ENCODE measurements at regions not wholly inside any gene's neighbourhood (a gene's known extent, or its start where the extent isn't known, plus 50 kb on each side); places are given as distances from the start of the nearest gene placed in this dataset.

DNA sequence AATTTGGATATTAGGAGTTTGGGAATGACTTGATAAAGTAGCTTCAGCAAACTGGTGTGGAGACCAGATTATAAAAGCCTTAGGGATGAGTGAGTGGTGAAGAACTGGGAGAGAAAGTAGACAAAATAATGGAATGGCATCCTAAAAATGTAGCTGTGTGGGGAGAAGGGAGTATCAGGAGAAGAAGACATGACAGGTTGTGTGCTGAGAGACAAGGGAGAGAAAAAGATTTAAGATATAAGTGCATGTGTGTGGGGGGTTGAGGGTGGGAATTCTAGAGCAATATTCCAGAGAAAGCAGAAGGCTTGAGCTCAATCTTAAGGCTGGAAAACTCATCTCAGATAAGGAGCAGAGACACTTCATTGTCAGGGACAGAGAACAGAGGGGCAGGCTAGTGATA lies 159.5 kb downstream of the HNMT start:
- Histone ChIP-seq H3K4me2 (replicated peaks; ENCODE audit: extremely low read depth, low read length, poor library complexity, severe bottlenecking) (no peak overlapping the region), H3K4me1 (ENCODE audit: control insufficient read depth in 1 of 2, insufficient read depth in 2 of 2, low read length in 2 of 2) (no peaks in the 10 kb centered on the region), H3K36me3 (replicated peaks in 1 of 2; ENCODE audit: control insufficient read depth in 1 of 2, insufficient read depth in 2 of 2, low read length in 2 of 2) (no peaks in the 10 kb centered on the region), H3K27me3 (ENCODE audit: control insufficient read depth in 2 of 2, insufficient read depth in 2 of 2, low read length in 2 of 2) (no peaks in the 10 kb centered on the region), H3K4me3 (replicated peaks in 1 of 3; ENCODE audit: low read depth in 2 of 3, low read length in 3 of 3) (no peak overlapping the region), H3K27ac (ENCODE audit: low read depth in 1 of 2, low read length in 2 of 2) (no peak overlapping the region), H4K20me1 (ENCODE audit: insufficient read depth, low read length) (no peaks in the 10 kb centered on the region), H3K9me3 (replicated peaks in 1 of 2; ENCODE audit: control insufficient read depth in 1 of 2, insufficient read depth in 1 of 2, low read length in 2 of 2) (no peaks in the 10 kb centered on the region), H3K79me2 (ENCODE audit: insufficient read depth, low read length) (no peaks in the 10 kb centered on the region), H3K9ac (ENCODE audit: insufficient read depth, low read length, poor library complexity, severe bottlenecking) (no peak overlapping the region), H2AFZ (ENCODE audit: insufficient read depth, low read depth, low read length, poor library complexity, severe bottlenecking) (no peak overlapping the region)
- Mint-ChIP-seq H3K9me3 (peaks cover 0 to 1% (median 0%) of the 10 kb centered on the region in 7 donors), H3K4me1 (no peaks in the 10 kb centered on the region), H3K27me3 (ENCODE audit: low read depth in 3 of 3) (no peaks in the 10 kb centered on the region), H3K36me3 (no peaks in the 10 kb centered on the region), H3K4me3 (no peak overlapping the region), H3K27ac (no peak overlapping the region)
- intact Hi-C loops (cut with micrococcal nuclease), result no loop called here
- no peak for DNase-seq
- TF ChIP-seq, protein P1, sequence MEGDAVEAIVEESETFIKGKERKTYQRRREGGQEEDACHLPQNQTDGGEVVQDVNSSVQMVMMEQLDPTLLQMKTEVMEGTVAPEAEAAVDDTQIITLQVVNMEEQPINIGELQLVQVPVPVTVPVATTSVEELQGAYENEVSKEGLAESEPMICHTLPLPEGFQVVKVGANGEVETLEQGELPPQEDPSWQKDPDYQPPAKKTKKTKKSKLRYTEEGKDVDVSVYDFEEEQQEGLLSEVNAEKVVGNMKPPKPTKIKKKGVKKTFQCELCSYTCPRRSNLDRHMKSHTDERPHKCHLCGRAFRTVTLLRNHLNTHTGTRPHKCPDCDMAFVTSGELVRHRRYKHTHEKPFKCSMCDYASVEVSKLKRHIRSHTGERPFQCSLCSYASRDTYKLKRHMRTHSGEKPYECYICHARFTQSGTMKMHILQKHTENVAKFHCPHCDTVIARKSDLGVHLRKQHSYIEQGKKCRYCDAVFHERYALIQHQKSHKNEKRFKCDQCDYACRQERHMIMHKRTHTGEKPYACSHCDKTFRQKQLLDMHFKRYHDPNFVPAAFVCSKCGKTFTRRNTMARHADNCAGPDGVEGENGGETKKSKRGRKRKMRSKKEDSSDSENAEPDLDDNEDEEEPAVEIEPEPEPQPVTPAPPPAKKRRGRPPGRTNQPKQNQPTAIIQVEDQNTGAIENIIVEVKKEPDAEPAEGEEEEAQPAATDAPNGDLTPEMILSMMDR (IDR thresholded peaks at IDR 0.05), result no peak

DNA sequence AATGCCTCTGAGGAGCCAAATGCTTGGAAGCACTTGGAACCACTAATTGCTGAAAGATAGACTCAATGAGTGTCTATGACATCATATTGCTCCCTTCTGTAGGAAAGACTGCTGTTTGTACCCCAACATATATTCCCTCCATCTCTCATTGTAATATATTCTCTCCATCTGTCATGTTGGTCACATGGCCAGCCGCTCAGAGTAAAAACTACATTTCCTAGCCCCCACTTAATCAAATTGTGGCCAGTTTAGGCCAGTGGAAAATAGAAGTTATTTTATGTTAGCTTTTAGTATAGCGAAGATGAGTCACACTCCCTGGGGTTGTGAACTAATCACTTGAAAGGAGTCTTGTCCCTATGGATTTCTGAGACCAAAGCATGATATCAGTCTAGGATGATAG lies 160.2 kb downstream of the HNMT start:
- Mint-ChIP-seq H3K4me1 (no peaks in the 10 kb centered on the region), H3K9me3 (peaks cover 0 to 1% (median 0%) of the 10 kb centered on the region in 7 donors), H3K4me3 (no peak overlapping the region), H3K36me3 (no peaks in the 10 kb centered on the region), H3K27me3 (ENCODE audit: low read depth in 3 of 3) (no peaks in the 10 kb centered on the region), H3K27ac (no peak overlapping the region)
- H3K4me1 ChIP-seq (ENCODE audit: control insufficient read depth in 1 of 2, insufficient read depth in 2 of 2, low read length in 2 of 2), result no peaks in the 10 kb centered on the region
- no peaks in the 10 kb centered on the region for H4K20me1 ChIP-seq (ENCODE audit: insufficient read depth, low read length)
- no peaks in the 10 kb centered on the region for H3K9me3 ChIP-seq (replicated peaks in 1 of 2; ENCODE audit: control insufficient read depth in 1 of 2, insufficient read depth in 1 of 2, low read length in 2 of 2)
- no peak overlapping the region for H3K4me2 ChIP-seq (replicated peaks; ENCODE audit: extremely low read depth, low read length, poor library complexity, severe bottlenecking)
- H3K27me3 ChIP-seq (ENCODE audit: control insufficient read depth in 2 of 2, insufficient read depth in 2 of 2, low read length in 2 of 2), result no peaks in the 10 kb centered on the region
- no peaks in the 10 kb centered on the region for H3K36me3 ChIP-seq (replicated peaks in 1 of 2; ENCODE audit: control insufficient read depth in 1 of 2, insufficient read depth in 2 of 2, low read length in 2 of 2)
- H3K9ac ChIP-seq (ENCODE audit: insufficient read depth, low read length, poor library complexity, severe bottlenecking), result no peak overlapping the region
- H3K4me3 ChIP-seq (replicated peaks in 1 of 3; ENCODE audit: low read depth in 2 of 3, low read length in 3 of 3), result no peak overlapping the region
- no peak overlapping the region for H2AFZ ChIP-seq (ENCODE audit: insufficient read depth, low read depth, low read length, poor library complexity, severe bottlenecking)
- no peak for DNase-seq
- TF ChIP-seq, protein P1 (IDR thresholded peaks at IDR 0.05), result no peak
- no peaks in the 10 kb centered on the region for H3K79me2 ChIP-seq (ENCODE audit: insufficient read depth, low read length)
- intact Hi-C loops (cut with micrococcal nuclease), result no loop called here
- no peak overlapping the region for H3K27ac ChIP-seq (ENCODE audit: low read depth in 1 of 2, low read length in 2 of 2)
- WGBS (ENCODE audit: insufficient coverage), result no CpG with 5 or more reads among the region's 2 CpGs

All from CD14-positive monocyte (primary cell).